ENCODE measurements at regions not wholly inside any gene's neighbourhood (a gene's known extent, or its start where the extent isn't known, plus 50 kb on each side); places are given as distances from the start of the nearest gene placed in this dataset.

- TF ChIP-seq CTCF (IDR thresholded peaks at IDR 0.05) (no peak), EP300 (IDR thresholded peaks at IDR 0.05) (no peak), POLR2A (IDR thresholded peaks at IDR 0.05) (no peak)
Measured at GRCh38 chr12:84157170-84157569, 755.4 kb downstream of the SLC6A15 start.
